Thyroid gland (tissue), 4 donors: ENCODE measurements at regions not wholly inside any gene's neighbourhood (a gene's known extent, or its start where the extent isn't known, plus 50 kb on each side); places are given as distances from the start of the nearest gene placed in this dataset.
"Not testable (repeated sequence)": the region's sequence is repeated elsewhere in the genome, so short reads cannot be mapped to it uniquely, and the experiment has no call there.

ENCODE experiments used
- DNase-seq, 2 donors: peaks; one replicate each; pipeline ENCODE4 v3.0.0-alpha.2; 2019
- H3K27ac ChIP-seq, 3 donors: fragments of 200-600 bp; sonication (generic); 1 replicate in 2 of 3; 2 replicates in 1 of 3; pipeline ENCODE4 v1.5.1; 2016 to 2019; ENCODE audit warnings: mild to moderate bottlenecking in 1 of 3, moderate library complexity in 1 of 3
- H3K27me3 ChIP-seq: fragments of 200-600 bp; sonication (generic); one replicate; pipeline ENCODE4 v1.5.1; 2019
- H3K36me3 ChIP-seq, 2 donors: fragments of 200-600 bp; sonication (generic); one replicate each; pipeline ENCODE4 v1.5.1; 2016 to 2019
- H3K4me1 ChIP-seq, 2 donors: fragments of 200-600 bp; sonication (generic); one replicate each; pipeline ENCODE4 v1.5.1; 2017 to 2019
- H3K4me3 ChIP-seq, 3 donors: fragments of 200-600 bp; sonication (generic); replicated peaks in 1 of 3; 1 replicate in 2 of 3; 2 replicates in 1 of 3; pipeline ENCODE4 v1.5.1; 2016; ENCODE audit warnings: mild to moderate bottlenecking in 1 of 3
- H3K9me3 ChIP-seq: fragments of 200-600 bp; sonication (generic); one replicate; pipeline ENCODE4 v1.5.1; 2017
- POLR2A ChIP-seq, 2 donors: fragments of 450-650 bp; IDR thresholded peaks; one replicate each; pipeline ENCODE4 v1.6.1; 2017; ENCODE audit warnings: antibody characterized with exemption in 2 of 2, mild to moderate bottlenecking in 2 of 2, moderate library complexity in 1 of 2
- WGBS, 2 donors: methylation state at CpG; one replicate each; pipeline ENCODE4 v1.1.5; 2017; 5-methylcytosine and 5-hydroxymethylcytosine counted together
- intact Hi-C: fragments of 100-400 bp; cut with DNase I; formaldehyde crosslinking; loops from one replicate; pipeline ENCODE4 v1.15.1; 2023
- TF ChIP-seq, protein P1 (sequence below), 6 experiments: fragments of 200-600 bp in 3 of 6; fragments of 450-650 bp in 3 of 6; sonication (generic) in 3 of 6; IDR thresholded peaks; one replicate each; pipeline ENCODE4 v1.5.1; 2016 to 2019; ENCODE audit warnings: antibody characterized with exemption in 6 of 6, mild to moderate bottlenecking in 2 of 6, inconsistent platforms in 1 of 6, moderate library complexity in 1 of 6

DNA sequence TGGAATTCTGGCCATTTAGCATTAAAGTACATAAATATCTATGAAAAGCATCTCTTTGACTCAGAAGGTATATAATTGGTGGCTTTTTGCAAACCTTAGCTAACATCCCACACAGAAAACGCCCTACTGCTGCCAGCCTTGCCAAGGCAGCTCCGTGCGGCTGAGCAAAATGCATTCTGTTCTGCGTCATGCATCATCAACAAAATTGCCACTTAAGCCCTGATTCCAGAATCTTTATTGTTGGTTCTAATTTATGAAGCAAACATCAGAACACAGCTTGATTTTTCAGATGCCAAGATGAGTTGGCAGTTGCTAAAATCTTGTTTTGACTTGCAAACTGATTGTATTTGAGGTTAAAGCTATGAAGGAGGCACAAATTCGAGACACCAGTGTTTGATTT is 314.9 kb upstream of the DEPDC1 start:
- Histone ChIP-seq H3K4me3 (no peak overlapping the region), H3K36me3 (no peaks in the 10 kb centered on the region), H3K4me1 (no peaks in the 10 kb centered on the region), H3K27ac (no peak overlapping the region), H3K9me3 (no peaks in the 10 kb centered on the region), H3K27me3 (no peaks in the 10 kb centered on the region)
- no peak for DNase-seq
- 88 to 95% methylated on average over 5 of the region's 5 CpGs for WGBS, 2 donors
- no peak for TF ChIP-seq POLR2A (IDR thresholded peaks at IDR 0.05)
- TF ChIP-seq, protein P1, sequence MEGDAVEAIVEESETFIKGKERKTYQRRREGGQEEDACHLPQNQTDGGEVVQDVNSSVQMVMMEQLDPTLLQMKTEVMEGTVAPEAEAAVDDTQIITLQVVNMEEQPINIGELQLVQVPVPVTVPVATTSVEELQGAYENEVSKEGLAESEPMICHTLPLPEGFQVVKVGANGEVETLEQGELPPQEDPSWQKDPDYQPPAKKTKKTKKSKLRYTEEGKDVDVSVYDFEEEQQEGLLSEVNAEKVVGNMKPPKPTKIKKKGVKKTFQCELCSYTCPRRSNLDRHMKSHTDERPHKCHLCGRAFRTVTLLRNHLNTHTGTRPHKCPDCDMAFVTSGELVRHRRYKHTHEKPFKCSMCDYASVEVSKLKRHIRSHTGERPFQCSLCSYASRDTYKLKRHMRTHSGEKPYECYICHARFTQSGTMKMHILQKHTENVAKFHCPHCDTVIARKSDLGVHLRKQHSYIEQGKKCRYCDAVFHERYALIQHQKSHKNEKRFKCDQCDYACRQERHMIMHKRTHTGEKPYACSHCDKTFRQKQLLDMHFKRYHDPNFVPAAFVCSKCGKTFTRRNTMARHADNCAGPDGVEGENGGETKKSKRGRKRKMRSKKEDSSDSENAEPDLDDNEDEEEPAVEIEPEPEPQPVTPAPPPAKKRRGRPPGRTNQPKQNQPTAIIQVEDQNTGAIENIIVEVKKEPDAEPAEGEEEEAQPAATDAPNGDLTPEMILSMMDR (IDR thresholded peaks at IDR 0.05): no peak
- intact Hi-C loops: no loop called here

DNA sequence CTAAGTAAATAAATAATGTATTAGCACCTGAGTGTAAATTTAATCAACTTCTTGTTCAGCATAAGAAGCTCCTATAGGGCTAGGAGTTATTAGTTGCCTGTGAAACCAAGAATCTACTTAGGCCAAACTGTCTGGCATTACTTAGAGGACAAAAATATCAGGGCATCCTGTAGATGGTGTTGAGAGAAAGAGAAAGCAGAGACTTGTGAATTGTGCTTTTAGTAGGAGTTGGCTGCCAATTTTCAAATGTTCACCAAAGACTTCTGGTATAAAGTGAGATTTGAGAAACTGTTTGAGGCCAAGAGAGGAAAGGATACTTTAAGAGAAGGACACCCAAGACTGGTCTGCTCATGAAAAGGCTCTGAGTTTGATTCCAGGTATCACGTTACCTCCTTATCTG is 315.5 kb upstream of the DEPDC1 start:
- 80% methylated on average over 1 of the region's 1 CpG for WGBS, 2 donors
- DNase-seq: no peak
- Histone ChIP-seq H3K9me3 (no peaks in the 10 kb centered on the region), H3K27me3 (no peaks in the 10 kb centered on the region), H3K4me3 (no peak overlapping the region), H3K4me1 (no peaks in the 10 kb centered on the region), H3K27ac (no peak overlapping the region), H3K36me3 (no peaks in the 10 kb centered on the region)
- intact Hi-C loops: no loop called here
- no peak for TF ChIP-seq POLR2A (IDR thresholded peaks at IDR 0.05)
- TF ChIP-seq, protein P1 (IDR thresholded peaks at IDR 0.05): peak in 3 of 6 experiments; percentile 15 to 35 (median 27)

DNA sequence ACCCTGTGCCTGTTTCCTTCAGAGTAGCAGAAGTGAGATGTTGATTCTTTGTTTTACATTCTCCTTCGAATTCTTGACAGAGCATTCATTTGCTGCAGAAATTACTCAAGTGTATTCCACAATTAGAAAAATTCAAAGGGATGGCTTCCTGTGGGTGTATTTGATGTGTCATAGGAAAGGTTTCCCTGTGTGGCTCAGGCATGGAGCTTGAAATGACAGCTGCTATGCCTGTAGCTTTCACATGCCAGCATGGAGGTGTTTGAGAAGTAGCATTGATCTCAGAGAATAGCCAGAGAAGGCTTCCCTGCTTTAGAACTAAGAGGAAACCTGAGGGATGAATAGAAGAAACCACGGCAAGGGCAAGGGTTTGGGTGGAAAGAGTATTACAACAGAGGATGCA is 317.2 kb upstream of the DEPDC1 start:
- TF ChIP-seq, protein P1 (IDR thresholded peaks at IDR 0.05): no peak
- TF ChIP-seq POLR2A (IDR thresholded peaks at IDR 0.05): no peak
- 75 to 85% methylated on average over 2 of the region's 2 CpGs for WGBS, 2 donors
- H3K27ac ChIP-seq: no peak overlapping the region
- H3K4me1 ChIP-seq: no peaks in the 10 kb centered on the region
- no peaks in the 10 kb centered on the region for H3K27me3 ChIP-seq
- no peak for DNase-seq
- H3K9me3 ChIP-seq: no peaks in the 10 kb centered on the region
- intact Hi-C loops: no loop called here
- no peak overlapping the region for H3K4me3 ChIP-seq
- H3K36me3 ChIP-seq: no peaks in the 10 kb centered on the region

DNA sequence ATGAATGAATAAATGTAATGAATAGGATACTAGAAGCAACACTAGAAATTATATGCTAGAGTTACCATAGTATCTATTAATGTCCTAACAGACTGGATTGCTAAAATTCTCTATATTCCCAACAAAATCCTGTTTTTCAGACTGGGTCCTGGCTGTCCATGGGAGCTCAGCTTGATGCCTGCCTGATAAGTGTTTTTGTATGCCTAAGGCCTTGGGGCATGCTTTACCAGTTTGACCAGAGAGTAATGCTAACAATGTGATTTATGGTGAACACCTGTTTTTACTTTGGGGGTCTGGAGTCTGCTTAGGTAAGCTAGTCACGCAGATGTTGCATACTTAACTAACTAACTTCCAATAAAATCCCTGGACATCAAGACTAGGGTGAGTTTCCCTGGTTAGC is 318.8 kb upstream of the DEPDC1 start:
- no peak for DNase-seq
- no peaks in the 10 kb centered on the region for H3K36me3 ChIP-seq
- intact Hi-C loops: no loop called here
- TF ChIP-seq POLR2A (IDR thresholded peaks at IDR 0.05): no peak
- TF ChIP-seq, protein P1 (IDR thresholded peaks at IDR 0.05): no peak
- 80 to 100% methylated on average over 1 of the region's 1 CpG for WGBS, 2 donors
- no peak overlapping the region for H3K4me3 ChIP-seq
- no peaks in the 10 kb centered on the region for H3K9me3 ChIP-seq
- no peak overlapping the region for H3K27ac ChIP-seq
- peaks cover 6% of the 10 kb centered on the region in 2 donors for H3K4me1 ChIP-seq
- H3K27me3 ChIP-seq: no peaks in the 10 kb centered on the region

DNA sequence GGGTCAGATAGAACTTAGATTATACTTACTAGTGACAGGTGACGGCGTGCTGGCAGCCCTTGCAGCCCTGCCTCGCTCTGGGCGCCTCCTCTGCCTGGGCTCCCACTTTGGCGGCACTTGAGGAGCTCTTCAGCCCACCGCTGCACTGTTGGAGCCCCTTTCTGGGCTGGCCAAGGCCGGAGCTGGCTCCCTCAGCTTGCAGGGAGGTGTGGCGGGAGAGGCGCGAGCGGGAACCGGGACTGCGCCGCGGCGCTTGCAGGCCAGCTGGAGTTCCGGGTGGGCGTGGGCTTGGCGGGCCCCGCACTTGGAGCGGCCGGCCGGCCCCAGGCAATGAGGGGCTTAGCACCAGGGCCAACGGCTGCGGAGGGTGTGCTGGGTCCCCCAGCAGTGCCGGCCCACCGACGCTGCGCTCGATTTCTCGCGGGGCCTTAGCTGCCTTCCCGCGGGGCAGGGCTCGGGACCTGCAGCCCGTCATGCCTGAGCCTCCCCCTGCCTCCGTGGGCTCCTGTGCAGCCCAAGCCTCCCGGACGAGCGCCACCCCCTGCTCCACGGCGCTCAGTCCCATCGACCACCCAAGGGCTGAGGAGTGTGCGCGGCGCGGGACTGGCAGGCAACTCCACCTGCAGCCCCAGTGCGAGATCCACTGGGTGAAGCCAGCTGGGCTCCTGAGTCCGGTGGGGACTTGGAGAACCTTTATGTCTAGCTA is 320.8 kb upstream of the DEPDC1 start:
- 91 to 95% methylated on average over 9 to 10 of the region's 49 CpGs for WGBS, 2 donors
- H3K36me3 ChIP-seq, H3K4me3 ChIP-seq, H3K9me3 ChIP-seq, intact Hi-C loops, DNase-seq, H3K27ac ChIP-seq, H3K27me3 ChIP-seq, H3K4me1 ChIP-seq: not testable (repeated sequence)
